Erythroblast (primary cell): ENCODE measurements at regions not wholly inside any gene's neighbourhood (a gene's known extent, or its start where the extent isn't known, plus 50 kb on each side); places are given as distances from the start of the nearest gene placed in this dataset.

Experiments
- GATA1 ChIP-seq: IDR thresholded peaks from 2 replicates; pipeline ENCODE4 v1.6.1; 2011; ENCODE audit warnings: low read depth, mild to moderate bottlenecking, control low read depth, low read length, moderate library complexity
- POLR2A ChIP-seq: IDR thresholded peaks from 2 replicates; pipeline ENCODE4 v1.6.1; 2011; ENCODE audit warnings: mild to moderate bottlenecking, low read length

GRCh38 chr10:34037499-34037898 is 703.0 kb upstream of the NRP1 start:
- TF ChIP-seq POLR2A (no peak), GATA1 (no peak)
